Endometrium (tissue), 2 donors: ENCODE measurements at regions not wholly inside any gene's neighbourhood (a gene's known extent, or its start where the extent isn't known, plus 50 kb on each side); places are given as distances from the start of the nearest gene placed in this dataset.

ENCODE experiments used
- FAIRE-seq: peaks from 2 replicates; lab custom pipeline; 2012; peaks lifted over from hg19 to GRCh38; lab: Jason Lieb, UNC
- donor health status: control.
- donor health status: control.

DNA sequence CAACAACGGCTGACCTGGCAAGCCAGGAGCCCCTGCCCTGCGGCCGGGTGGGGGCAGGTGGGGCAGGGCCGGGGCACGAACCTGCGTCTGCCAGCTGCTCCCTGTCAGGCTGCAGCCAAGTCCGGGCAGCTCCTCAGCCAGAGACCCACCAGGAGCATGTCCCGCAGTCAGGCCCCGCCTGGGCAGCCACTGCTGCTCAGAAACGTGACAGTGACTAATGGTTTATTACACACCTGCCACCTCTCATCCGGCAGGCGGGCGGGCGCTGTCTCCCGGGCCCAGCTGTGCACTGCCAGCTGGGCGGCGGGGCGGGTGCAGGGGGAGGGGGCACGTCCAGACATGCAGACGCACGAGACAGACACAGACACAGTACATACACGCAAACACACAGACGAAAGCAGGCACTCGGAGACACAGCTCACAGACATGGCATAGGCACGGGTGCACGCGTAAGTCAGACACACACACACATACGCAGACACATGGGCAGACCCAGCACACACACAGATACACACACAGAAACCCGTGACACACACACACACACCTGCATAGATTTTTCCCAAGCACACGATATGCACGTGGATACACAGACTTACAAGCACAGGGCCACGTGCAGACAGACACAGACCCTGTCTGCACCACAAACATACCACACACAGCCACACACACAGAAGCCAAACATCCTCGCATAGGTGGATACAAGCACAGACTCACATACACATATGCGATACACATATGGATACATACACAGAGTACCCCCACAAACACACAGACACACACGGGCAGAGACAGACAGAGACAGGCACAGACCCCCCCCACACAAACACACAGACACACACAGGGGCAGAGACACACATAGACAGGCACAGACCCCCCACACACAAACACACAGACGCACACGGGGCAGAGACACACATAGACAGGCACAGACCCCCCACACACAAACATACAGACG lies 248.3 kb upstream of the CIBAR2 start:
- FAIRE-seq, result no peak

GRCh38 chr16:85361441-85362118 lies 249.3 kb upstream of the CIBAR2 start:
- FAIRE-seq, result no peak

DNA sequence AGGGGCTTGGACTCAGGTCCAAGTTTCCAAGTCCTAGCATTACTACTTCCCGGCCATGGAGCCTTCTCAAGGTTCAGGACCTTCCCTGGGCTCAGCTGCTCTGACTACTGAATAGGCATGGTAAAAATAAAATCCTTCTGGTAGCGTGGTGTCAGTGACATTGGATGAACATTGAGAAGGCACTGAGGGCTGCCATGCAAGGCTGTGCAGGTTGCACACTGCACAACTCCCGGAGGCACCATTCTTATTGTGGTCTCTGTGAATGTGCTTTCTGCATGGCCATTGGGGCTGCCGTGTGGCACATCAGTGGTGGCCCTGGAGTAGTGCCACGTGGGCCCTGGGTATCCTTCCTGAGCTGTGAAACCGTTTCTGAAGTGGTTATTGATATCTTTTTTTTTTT lies 250.2 kb upstream of the CIBAR2 start:
- FAIRE-seq, result no peak

DNA sequence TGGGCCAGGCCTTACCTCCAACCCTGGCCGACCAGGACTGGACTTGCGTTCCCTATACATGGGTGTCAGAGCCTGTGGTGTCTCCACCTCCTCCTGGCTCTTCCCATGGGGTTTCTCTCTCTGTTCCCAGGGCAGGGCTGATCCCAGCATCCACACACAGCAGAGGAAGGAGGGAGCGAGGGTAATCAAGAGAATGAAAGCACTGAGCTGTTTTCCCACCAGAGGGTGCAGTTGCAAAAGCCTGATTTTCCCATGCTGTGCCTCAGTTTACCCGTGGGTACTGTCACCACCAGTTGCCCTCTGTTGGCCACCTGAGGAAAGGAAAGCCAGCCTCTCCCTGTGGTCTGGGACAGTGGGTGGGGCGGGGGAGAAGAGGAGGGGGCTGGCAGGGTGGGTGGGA lies 249.7 kb upstream of the GSE1 start:
- FAIRE-seq, result no peak

DNA sequence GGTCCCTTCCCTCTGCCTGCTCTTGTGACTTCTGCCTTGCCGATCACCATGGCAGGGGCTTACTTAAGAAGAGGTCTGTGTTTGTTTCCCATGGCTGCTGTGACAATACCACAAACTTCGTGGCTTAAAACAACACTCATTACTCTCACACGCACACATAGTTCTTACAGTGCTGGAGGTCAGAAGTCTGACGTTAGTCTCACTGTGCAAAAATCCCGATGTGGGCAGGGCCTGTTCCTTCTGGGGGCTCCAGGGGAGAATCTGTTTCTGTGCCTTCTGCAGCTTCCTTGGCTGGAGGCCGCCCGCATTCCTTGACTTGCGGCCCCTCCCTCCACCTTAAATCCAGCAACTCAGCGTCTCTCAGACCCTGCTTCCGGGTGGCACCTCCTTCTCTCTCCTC lies 249.2 kb upstream of the GSE1 start:
- FAIRE-seq, result no peak

DNA sequence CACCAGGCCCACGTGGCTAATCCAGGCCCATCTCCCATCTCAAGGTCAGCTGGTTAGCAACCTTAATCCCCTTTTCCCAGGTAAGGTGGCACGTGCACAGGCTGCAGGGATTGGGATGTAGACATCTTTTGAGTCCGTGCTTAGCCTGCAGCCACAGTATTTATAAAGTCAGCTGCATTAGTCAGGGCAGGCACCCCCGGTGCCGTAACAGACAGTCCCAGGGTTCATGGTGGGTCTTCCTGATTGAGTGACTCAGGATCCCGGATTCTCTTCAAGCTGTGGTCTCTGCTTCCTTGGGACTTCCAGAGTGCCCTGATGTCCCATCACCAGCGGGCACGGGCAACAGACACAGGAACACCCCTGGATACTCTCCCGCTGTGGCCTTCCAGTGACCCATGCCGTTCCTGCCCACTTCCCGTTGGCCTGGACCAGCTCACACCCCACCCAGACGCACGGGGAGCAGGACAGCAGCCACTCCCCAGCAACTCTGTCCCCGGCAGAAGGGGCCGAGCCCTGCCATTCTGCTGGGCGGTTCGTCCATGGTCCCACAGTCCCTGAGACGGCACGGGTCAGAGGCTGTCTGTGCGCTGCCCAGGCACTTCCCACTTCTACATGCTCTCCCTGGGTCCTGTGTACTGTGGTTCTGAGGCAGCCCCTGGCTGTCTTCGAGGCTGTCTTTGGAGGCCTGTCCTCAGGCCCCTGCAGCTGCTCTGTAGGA lies 248.6 kb upstream of the GSE1 start:
- FAIRE-seq, result no peak

GRCh38 chr16:85365120-85365519 lies 248.0 kb upstream of the GSE1 start:
- FAIRE-seq, result no peak

DNA sequence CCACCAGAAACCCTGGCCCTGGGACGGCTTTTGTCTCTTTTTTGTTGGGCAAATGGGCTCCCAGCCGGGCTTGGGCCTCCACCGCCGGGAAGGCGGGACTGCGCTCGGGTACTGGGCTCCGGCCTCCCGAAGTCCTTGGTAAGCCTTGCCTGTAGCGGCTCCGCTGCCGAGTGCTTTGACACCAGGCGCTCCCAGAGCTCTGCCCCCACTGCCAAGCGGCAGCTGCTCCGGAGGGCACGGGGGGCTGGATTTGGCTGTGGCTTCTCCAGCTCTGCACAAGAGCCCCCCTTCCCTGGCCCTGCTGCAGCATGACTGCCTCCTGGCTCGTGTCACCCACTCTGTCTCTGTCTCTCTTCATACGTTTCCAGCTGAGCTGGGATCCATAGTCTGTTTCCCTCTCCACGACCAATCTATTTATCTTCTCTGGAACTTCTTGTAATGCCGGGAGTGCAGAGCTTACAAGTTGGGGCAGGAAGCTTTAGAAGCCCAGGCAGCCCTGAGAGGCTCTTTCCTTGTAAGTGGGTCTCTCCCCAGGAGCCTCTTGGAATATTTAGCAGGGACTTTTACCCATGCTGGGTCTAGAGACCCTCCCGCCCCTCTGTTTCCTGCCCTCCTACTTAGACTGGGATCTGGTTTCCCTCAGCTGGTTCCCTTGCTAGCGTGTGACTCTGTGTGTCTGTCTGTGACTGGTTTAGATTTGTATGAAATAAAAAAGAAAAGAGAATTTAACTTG lies 246.9 kb upstream of the GSE1 start:
- no peak for FAIRE-seq

DNA sequence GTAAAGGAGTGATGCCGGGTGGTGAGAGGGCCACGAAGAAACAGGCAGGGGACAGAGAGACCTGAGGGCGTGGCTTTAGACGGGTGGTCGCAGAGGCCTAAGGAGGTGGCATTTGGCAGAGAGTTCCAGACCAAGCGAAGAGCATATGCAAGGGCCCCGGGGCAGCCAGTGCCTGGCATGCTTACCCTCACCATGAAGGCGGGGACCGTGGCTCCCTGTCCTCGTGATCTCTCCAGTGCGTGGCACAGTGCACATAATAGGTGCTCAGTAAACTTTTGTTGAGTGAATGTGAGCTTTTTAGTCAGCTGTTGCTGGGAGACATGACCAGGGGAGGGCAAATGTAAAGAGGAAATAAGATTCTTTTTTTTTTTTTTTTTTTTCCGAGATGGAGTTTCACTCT lies 245.6 kb upstream of the GSE1 start:
- FAIRE-seq, result no peak

DNA sequence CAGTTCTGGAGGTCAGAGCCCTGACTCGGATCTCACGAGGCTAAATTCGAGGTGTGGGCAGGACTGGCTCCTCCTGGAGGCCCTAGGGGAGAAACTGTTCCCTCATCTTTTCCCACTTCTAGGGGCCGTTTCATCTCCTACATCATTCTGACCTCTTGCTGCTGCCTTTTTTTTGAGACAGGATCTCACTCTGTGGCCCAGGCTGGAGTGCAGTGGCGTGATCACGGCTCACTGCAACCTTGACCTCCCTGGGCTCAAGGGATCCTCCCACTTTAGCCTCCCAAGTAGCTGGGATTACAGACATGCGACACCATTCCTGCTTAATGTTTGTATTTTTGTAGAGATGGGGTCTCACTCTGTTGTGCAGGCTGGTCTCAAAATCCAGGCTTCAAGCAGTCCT lies 244.1 kb upstream of the GSE1 start:
- no peak for FAIRE-seq

DNA sequence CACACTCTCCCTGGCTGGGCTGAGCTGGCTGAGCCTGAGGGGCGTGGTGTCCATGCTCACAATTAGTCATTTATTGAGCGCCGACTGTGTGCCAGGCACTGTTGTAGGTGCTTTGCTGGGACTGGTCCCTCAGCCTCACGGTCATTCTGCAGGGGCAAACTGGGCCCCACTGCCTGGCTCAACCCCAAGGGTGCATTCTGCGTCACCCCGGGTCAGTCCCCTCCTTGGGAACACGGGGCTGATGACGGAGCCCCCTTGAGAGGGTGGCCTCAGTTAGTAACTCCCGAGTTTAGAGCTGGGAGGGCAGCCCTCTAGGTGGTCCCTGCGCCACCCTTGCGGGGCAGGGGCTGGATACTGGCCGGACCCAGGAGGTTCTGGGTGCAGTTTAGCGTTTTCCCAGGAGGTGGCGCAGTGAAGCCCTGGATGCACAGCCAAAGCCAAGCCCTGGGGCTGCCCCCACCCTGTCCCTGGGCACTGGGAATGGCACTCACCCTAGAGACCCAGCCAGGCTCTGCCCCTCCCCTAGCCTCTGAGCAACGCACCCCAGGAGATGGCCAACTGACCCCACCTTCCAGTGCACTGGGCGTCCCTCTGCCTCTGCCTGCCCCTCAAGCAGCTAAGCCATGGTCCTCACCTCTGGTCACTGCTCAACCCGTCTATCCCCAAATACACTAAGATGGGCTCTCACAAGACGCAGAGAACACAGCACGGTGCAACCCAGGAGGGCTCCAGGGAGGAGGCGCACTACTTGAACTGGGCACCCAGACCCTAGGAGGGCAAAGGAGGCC lies 243.2 kb upstream of the GSE1 start:
- FAIRE-seq, result no peak

DNA sequence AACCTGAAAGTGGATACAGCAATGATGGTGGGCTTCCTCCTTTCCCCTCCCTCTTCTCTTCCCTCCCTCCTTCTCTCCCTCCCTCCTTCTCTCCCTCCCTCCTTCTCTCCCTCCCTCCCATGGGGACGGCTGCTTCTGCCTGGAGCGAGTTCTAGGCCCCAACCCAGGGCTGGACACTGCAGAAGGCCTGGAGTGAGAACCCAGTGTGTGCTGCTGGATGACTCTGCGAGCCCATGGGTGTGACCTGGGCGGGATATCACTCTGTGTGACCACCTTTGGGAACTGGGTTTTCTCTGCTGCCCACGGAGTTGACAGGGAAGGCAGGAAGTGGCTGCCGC lies 242.6 kb upstream of the GSE1 start:
- FAIRE-seq, result no peak

DNA sequence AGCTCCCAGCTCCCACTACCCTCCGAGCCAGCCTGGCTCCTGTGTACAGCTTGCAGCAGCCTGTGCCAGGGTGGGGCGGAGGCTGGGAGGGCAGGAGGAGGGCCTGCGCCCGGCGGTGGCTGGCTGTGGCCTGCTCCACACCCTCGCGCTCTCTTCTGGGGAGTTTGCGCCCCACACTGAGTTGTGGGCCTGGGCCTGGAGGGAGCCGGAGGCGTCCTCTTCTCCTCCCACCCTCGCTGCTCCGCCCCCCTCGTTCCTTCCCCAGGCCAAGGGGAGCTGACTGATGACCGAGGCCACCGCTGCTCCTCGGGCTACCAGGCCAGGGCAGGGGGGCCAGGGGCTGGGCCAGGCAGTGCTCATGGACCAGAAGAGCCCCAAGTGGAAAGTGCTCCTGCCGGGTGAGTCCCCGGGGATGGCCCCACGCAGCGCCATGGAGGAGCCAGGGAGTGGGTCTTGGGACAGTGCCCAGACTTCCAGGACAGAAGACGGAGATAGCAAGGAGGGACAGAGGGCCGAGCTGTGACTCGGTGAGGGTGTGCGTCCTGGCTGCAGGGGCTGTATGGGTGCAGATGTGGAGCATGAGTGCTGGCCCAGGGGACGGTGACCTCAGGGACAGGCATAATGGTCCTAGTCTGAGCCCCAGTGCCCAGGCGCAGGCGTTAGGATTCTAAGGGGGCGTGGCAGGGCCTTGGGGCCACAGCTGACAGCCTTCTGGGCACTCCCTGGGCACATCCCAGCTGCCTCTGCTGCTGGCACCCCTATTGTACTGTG lies 242.1 kb upstream of the GSE1 start:
- no peak for FAIRE-seq

GRCh38 chr16:85371948-85372347 lies 241.2 kb upstream of the GSE1 start:
- no peak for FAIRE-seq

DNA sequence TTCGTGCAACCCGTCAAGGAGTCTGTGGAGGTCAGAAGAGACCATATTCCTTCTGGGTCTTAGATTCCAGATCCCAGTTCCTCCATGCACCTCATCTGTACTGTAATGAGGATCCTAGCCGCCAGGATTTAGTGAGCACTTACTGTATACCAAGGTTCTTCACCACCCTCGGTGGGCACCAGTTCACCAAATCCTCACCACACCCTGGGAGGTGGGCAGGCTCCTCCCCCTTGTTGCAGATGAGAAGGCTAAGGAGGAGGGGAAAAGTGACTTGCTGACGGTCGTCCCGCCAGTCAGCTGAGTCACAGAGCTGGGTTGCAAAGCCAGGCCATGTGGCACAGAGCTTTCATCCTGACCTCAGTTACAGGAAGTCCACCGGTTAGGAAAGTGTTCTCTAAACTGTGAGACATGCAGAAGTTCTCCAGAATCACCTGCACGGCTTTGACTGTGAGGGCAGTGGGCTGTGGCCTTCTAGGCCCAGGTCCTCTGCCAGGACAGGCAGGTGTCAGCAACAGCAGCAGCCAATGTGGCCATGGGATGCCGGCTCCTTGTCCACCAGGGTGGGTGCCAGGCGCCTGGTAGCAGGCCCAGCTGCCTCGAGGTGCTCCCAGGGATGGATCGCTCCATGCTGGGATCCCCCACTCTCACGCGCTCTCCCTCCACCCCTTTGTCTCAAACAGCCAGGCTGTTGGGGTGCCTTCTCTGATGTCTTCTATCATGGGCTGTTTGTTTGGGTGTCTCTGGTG lies 240.3 kb upstream of the GSE1 start:
- FAIRE-seq, result no peak

DNA sequence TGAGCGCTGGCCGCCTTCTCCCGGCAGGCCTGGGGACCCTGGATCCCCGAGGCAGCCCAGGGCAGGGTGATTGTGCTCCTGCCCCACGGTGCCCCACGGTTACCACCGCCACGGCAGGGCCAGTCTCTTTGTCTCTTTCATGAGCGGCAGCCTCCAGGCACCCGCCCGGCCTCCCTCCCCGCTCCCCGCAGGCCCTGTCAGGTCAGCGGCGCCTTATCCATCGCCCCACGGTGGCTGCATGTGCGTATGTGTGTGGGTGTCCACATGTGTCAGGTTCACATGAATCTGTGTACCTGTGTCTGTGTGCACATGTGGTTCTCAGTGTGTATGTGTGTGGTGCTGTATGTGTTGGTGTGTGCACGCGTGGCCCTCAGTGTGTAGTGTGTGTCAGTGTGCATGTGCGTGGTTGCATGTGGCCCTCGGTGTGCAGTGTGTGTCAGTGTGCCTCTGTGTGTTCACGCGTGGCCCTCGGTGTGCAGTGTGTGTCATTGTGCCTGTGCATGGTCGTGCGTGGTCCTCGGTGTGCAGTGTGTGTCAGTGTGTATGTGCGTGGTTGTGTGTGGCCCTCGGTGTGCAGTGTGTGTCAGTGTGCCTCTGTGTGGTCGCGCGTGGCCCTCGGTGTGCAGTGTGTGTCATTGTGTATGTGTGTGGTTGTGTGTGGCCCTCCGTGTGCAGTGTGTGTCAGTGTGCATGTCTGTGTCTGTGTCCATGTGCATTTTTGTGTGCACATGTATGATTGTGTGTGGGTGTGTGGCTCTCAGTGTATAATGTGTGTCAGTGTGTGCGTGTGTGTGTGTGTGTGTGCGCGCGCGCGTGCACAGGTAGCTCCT lies 239.2 kb upstream of the GSE1 start:
- no peak for FAIRE-seq

DNA sequence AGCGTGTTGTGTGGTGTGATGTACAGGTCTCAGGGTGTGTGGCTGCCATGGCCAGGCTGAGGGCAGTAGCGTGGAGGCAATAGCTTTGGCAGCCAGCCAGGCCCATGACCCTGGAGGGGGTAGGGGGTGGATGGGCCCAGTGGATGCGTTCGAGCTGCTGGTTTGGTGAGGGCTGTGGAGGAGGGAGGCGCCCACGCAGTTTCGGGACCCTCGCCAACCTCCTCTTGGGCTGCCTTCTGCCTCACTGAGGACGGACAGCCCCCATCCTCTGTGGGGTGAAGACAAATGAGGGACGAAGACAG lies 238.6 kb upstream of the GSE1 start:
- FAIRE-seq, result no peak

DNA sequence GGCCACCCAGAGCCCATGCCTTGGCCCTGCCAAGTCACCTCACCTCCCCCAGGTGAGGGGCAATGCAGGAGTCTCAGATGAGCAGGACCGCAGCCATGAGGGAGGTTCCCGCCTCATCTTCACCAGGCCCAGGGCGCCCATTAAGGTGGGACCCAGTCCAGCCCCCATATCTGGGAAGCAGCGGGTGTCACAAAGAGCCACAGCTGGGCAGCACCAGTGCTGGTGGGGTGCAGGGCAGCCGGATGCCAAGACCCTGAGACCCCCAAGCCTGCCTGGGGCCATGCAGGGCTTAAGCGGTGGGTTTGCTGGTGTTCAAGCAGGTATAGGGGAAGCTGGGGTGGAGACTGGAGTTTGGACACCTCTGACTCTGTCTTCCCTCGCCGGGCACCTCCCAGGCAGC lies 237.8 kb upstream of the GSE1 start:
- FAIRE-seq, result no peak
